AG04450 (cell line): ENCODE measurements at regions not wholly inside any gene's neighbourhood (a gene's known extent, or its start where the extent isn't known, plus 50 kb on each side); places are given as distances from the start of the nearest gene placed in this dataset.

Experiments used
- CTCF ChIA-PET: fragments of 300-600, 350-600 bp; formaldehyde crosslinking; extraction: SDS; loops from one replicate; lab custom pipeline; 2022; ENCODE audit warnings: antibody characterized with exemption, inconsistent platforms; lab: Charles Lee
- POLR2A ChIA-PET: fragments of 350-600 bp; formaldehyde crosslinking; extraction: SDS; loops from one replicate; lab custom pipeline; 2021; ENCODE audit warnings: antibody characterized with exemption, inconsistent platforms; lab: Yijun Ruan, JAX
- DNase-seq: peaks from one replicate; pipeline ENCODE4 v3.0.0-alpha.2; 2011; ENCODE audit warnings: low read depth, low spot score
- H3K27ac ChIP-seq: one replicate; pipeline ENCODE4 v1.5.1; 2012; ENCODE audit warnings: low read depth, low read length, control low read depth
- H3K27me3 ChIP-seq: one replicate; pipeline ENCODE4 v1.6.0; 2012; ENCODE audit warnings: low read length; ENCODE audit not compliant: control insufficient read depth, insufficient read depth
- H3K4me3 ChIP-seq: 2 replicates; pipeline ENCODE4 v1.5.1; 2011; ENCODE audit warnings: mild to moderate bottlenecking, low read depth, low read length, control low read depth
- H3K9me3 ChIP-seq: 2 replicates; pipeline ENCODE4 v1.5.1; 2012; ENCODE audit warnings: low read length; ENCODE audit not compliant: control insufficient read depth, insufficient read depth
- TF ChIP-seq, protein P1 (sequence below): IDR thresholded peaks from 2 replicates; pipeline ENCODE4 v1.5.1; 2011; ENCODE audit warnings: low read depth, low read length, control low read depth, inconsistent platforms

DNA sequence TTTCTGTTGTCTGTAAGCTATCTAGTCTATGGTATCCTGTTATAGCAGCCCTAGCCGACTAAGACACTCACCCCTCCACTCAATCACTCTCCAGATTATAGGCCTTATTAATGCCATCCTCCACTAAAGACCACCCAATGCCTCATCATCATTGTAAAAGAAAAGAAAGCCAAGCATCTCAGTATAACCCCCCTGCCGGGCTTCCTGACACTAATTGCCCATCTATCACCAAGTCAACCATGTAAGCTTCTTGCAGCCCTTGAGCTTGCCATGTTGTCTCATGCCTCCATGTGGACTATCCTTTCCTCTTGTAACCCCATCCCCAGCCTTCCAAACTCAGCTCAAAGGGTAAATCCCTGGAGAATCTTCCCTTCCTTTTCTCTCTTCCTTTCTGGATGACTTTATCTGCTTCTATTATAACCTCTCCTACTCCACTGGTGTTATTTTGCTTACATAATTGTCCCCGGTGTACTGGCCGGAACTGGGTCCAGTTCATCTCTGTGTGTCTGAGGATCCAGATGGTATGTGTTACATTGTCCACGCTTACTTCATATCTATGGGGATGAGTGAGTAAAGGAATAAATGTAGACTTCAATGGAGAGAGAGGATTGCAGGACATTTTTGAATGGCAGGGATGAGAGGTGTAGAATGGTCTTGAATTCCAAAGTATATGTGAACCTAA, 202.9 kb upstream of the SOX4 start:
- ChIA-PET CTCF (no interaction called here), POLR2A (no interaction called here)
- Histone ChIP-seq H3K9me3 (no peaks in the 10 kb centered on the region), H3K4me3 (no peak overlapping the region), H3K27ac (no peak overlapping the region), H3K27me3 (no peaks in the 10 kb centered on the region)
- TF ChIP-seq, protein P1, sequence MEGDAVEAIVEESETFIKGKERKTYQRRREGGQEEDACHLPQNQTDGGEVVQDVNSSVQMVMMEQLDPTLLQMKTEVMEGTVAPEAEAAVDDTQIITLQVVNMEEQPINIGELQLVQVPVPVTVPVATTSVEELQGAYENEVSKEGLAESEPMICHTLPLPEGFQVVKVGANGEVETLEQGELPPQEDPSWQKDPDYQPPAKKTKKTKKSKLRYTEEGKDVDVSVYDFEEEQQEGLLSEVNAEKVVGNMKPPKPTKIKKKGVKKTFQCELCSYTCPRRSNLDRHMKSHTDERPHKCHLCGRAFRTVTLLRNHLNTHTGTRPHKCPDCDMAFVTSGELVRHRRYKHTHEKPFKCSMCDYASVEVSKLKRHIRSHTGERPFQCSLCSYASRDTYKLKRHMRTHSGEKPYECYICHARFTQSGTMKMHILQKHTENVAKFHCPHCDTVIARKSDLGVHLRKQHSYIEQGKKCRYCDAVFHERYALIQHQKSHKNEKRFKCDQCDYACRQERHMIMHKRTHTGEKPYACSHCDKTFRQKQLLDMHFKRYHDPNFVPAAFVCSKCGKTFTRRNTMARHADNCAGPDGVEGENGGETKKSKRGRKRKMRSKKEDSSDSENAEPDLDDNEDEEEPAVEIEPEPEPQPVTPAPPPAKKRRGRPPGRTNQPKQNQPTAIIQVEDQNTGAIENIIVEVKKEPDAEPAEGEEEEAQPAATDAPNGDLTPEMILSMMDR, result no peak
- DNase-seq, result no peak

DNA sequence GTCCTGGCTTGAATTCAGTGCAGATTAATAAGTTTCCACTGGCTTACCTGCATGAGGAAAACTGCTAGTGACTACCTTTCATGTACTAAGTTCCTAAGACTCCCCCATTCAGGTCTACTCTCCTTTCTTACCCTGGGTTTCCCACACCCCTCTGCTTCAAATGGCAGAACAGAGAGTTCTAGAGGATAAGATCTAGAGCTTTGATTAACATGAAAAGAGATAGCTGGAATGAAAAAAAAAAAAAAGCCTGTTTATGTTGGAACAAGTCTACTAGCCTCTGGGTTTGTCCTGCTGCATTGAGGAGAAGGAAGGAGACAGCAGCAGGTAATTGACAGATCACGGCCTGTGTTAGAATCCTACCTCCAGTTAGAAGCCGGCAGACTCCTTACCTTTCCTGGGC, 201.4 kb upstream of the SOX4 start:
- TF ChIP-seq, protein P1, result no peak

DNA sequence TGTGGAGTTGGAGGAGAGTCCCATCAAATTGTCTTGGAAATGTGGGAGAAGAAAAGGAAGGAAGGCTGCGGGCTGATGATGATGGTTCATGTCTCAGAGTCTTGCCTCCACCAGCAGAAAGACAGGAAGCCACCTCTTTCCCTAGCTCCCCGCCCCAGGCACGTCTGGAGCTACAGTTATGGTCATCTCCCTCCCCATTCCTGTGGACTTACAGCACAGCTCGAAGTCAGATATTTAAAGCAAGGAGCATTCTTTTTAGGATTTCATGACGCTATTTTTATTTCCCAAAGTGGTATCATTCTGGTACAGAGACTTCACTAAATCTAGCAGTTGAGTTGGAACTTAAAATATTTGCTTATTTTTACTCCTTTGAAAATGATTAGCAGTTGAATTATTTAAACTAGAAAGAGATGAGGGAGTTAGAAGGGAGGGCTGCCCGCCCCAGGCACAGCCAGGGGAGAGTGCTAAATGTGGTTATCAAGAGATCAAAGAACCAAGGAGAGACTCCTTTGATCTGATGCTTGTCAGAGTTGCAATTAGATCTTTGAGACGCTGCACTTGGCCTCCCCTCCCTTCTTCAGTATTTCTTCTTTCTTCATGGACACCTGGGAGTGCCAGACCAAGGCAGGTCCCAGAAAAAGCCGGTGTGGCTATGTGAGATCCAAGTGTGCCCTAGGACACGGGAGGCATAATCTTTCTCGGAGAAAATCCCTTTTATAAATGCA, 199.9 kb upstream of the SOX4 start:
- Histone ChIP-seq H3K9me3 (no peaks in the 10 kb centered on the region), H3K4me3 (no peak overlapping the region), H3K27ac (no peak overlapping the region), H3K27me3 (no peaks in the 10 kb centered on the region)
- CTCF ChIA-PET, result no interaction called here
- POLR2A ChIA-PET, result interaction anchor here (0.6 kb wide), 1 partner anchor 830 kb away, joined by 3 read pairs; no protein-coding TSS in a partner anchor
- no peak for DNase-seq
- TF ChIP-seq, protein P1, result no peak

More for the DNA sequence above, 201.4 kb upstream of the SOX4 start:
- no peaks in the 10 kb centered on the region for H3K9me3 ChIP-seq
- no peak for DNase-seq
- POLR2A ChIA-PET, result no interaction called here
- no peaks in the 10 kb centered on the region for H3K27me3 ChIP-seq
- no peak overlapping the region for H3K27ac ChIP-seq
- H3K4me3 ChIP-seq, result no peak overlapping the region
- CTCF ChIA-PET, result no interaction called here

DNA sequence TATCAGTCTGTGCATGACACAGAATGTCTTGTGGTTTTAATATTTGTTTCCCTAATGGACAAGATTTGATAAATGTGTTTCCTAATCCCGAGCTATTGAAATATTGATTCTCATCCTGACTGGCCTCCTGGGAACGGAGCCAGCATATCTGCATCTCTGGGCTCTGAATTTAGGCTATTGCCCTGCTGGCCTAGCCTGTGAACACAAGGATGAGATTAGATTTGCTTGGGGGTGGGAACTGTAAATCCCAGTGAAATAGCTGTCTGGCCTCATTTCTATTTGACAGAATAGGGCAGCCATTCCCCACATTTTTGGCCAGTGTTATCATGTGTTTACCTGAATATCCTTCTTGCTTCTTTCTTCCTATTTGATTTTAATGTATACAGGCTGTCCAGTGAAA, 198.4 kb upstream of the SOX4 start:
- H3K9me3 ChIP-seq, result no peaks in the 10 kb centered on the region
- no peak for DNase-seq
- no peak overlapping the region for H3K4me3 ChIP-seq
- H3K27me3 ChIP-seq, result no peaks in the 10 kb centered on the region
- TF ChIP-seq, protein P1, result no peak
- ChIA-PET POLR2A (no interaction called here), CTCF (interaction anchor here (0.8 kb wide), 1 partner anchor 520 kb away, joined by 3 read pairs; no protein-coding TSS in a partner anchor)
- H3K27ac ChIP-seq, result no peak overlapping the region

DNA sequence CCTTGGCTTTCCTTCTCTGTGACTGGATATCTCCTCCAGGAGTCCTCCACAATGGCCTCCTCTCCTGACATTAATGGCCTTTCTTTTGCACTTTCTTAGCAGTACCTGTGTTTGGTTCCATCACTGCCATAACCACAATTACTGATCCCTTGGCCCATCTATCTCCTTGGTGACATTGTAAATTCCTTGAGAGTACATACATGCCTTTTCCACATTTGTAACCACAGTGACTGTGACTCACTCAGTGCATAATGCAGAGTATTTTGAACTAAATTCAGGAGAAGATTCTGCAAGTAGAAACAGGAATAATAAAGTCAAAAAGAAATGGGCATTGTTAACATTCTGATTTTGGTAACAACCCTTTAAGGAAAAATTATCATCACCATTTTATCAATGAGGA, 197.2 kb upstream of the SOX4 start:
- Histone ChIP-seq H3K9me3 (no peaks in the 10 kb centered on the region), H3K27me3 (no peaks in the 10 kb centered on the region), H3K4me3 (no peak overlapping the region), H3K27ac (no peak overlapping the region)
- TF ChIP-seq, protein P1, result no peak
- ChIA-PET POLR2A (no interaction called here), CTCF (no interaction called here)
- DNase-seq, result no peak
